ENCODE measurements at regions not wholly inside any gene's neighbourhood (a gene's known extent, or its start where the extent isn't known, plus 50 kb on each side); places are given as distances from the start of the nearest gene placed in this dataset.

- ATAC-seq (no peak), DNase-seq (no peak)
- H3K4me1 ChIP-seq (ENCODE audit: control insufficient read depth in 2 of 2, insufficient read depth in 2 of 2, low read length in 2 of 2), result no peaks in the 10 kb centered on the region
- Mint-ChIP-seq H3K36me3 (no peaks in the 10 kb centered on the region), H3K4me3 (no peak overlapping the region), H3K27ac (no peak overlapping the region), H3K27me3 (no peaks in the 10 kb centered on the region), H3K4me1 (peaks cover 7 to 24% (median 11%) of the 10 kb centered on the region in 7 donors), H3K9me3 (peaks cover 0 to 5% (median 0%) of the 10 kb centered on the region in 11 donors)
- H3K4me3 ChIP-seq (ENCODE audit: low read length), result no peak overlapping the region
- H3K27ac ChIP-seq (ENCODE audit: low read depth, low read length), result no peak overlapping the region
- no peaks in the 10 kb centered on the region for H3K36me3 ChIP-seq (ENCODE audit: control insufficient read depth in 2 of 3, insufficient read depth in 3 of 3, low read length in 3 of 3)
- intact Hi-C loops (cut with micrococcal nuclease), result loop anchor here (5.0 to 10.0 kb wide), 3 partner anchors 127 to 763 kb away; no protein-coding TSS in a partner anchor
- ChIA-PET CTCF (no interaction called here), POLR2A (no interaction called here)
- no peaks in the 10 kb centered on the region for H3K9me3 ChIP-seq (ENCODE audit: control insufficient read depth in 2 of 3, low read length in 3 of 3)
- H3K27me3 ChIP-seq (ENCODE audit: control insufficient read depth in 2 of 2, insufficient read depth in 2 of 2, low read length in 2 of 2), result no peaks in the 10 kb centered on the region
Measured at GRCh38 chr2:189285349-189285748, 105.8 kb upstream of the COL5A2 start.

- ATAC-seq (no peak), DNase-seq (no peak)
- H3K36me3 ChIP-seq (ENCODE audit: control insufficient read depth in 2 of 3, insufficient read depth in 3 of 3, low read length in 3 of 3), result no peaks in the 10 kb centered on the region
- H3K9me3 ChIP-seq (ENCODE audit: control insufficient read depth in 2 of 3, low read length in 3 of 3), result no peaks in the 10 kb centered on the region
- H3K4me1 ChIP-seq (ENCODE audit: control insufficient read depth in 2 of 2, insufficient read depth in 2 of 2, low read length in 2 of 2), result no peaks in the 10 kb centered on the region
- Mint-ChIP-seq H3K27me3 (no peaks in the 10 kb centered on the region), H3K4me3 (no peak overlapping the region), H3K4me1 (peaks cover 7 to 24% (median 11%) of the 10 kb centered on the region in 7 donors), H3K9me3 (peaks cover 0 to 7% (median 0%) of the 10 kb centered on the region in 11 donors), H3K27ac (peak overlapping the region in 2 of 9 donors; percentile 2 to 34), H3K36me3 (no peaks in the 10 kb centered on the region)
- H3K4me3 ChIP-seq (ENCODE audit: low read length), result no peak overlapping the region
- intact Hi-C loops (cut with micrococcal nuclease), result loop anchor here (5.0 to 10.0 kb wide), 3 partner anchors 126 to 764 kb away; no protein-coding TSS in a partner anchor
- H3K27ac ChIP-seq (ENCODE audit: low read depth, low read length), result no peak overlapping the region
- ChIA-PET POLR2A (no interaction called here), CTCF (interaction anchor here (3.0 kb wide), 1 partner anchor 143 kb away, joined by 20 read pairs; no protein-coding TSS in a partner anchor)
- H3K27me3 ChIP-seq (ENCODE audit: control insufficient read depth in 2 of 2, insufficient read depth in 2 of 2, low read length in 2 of 2), result no peaks in the 10 kb centered on the region
Measured at GRCh38 chr2:189285962-189286645, 106.5 kb upstream of the COL5A2 start.

GRCh38 chr2:189287363-189287762, 107.8 kb upstream of the COL5A2 start:
- Mint-ChIP-seq H3K4me3 (no peak overlapping the region), H3K36me3 (no peaks in the 10 kb centered on the region), H3K9me3 (peaks cover 0 to 14% (median 0%) of the 10 kb centered on the region in 11 donors), H3K4me1 (peaks cover 7 to 30% (median 16%) of the 10 kb centered on the region in 7 donors), H3K27ac (peak overlapping the region in 1 of 9 donors; percentile 13), H3K27me3 (no peaks in the 10 kb centered on the region)
- intact Hi-C loops (cut with micrococcal nuclease), result loop anchor here (5.0 to 10.0 kb wide), 3 partner anchors 125 to 765 kb away; no protein-coding TSS in a partner anchor
- H3K36me3 ChIP-seq (ENCODE audit: control insufficient read depth in 2 of 3, insufficient read depth in 3 of 3, low read length in 3 of 3), result no peaks in the 10 kb centered on the region
- H3K4me1 ChIP-seq (ENCODE audit: control insufficient read depth in 2 of 2, insufficient read depth in 2 of 2, low read length in 2 of 2), result no peaks in the 10 kb centered on the region
- H3K27ac ChIP-seq (ENCODE audit: low read depth, low read length), result no peak overlapping the region
- ChIA-PET POLR2A (interaction anchor here (0.7 kb wide), 1 partner anchor 15 kb away, joined by 3 read pairs; no protein-coding TSS in a partner anchor), CTCF (interaction anchor here (0.8 to 3.0 kb wide), 7 partner anchors 9 to 193 kb away, joined by 3 to 20 read pairs (median 5); no protein-coding TSS in a partner anchor)
- H3K4me3 ChIP-seq (ENCODE audit: low read length), result no peak overlapping the region
- H3K27me3 ChIP-seq (ENCODE audit: control insufficient read depth in 2 of 2, insufficient read depth in 2 of 2, low read length in 2 of 2), result no peaks in the 10 kb centered on the region
- DNase-seq (no peak), ATAC-seq (no peak)
- H3K9me3 ChIP-seq (ENCODE audit: control insufficient read depth in 2 of 3, low read length in 3 of 3), result no peaks in the 10 kb centered on the region

GRCh38 chr2:189287982-189288521, 108.5 kb upstream of the COL5A2 start:
- Mint-ChIP-seq H3K4me3 (no peak overlapping the region), H3K4me1 (peaks cover 5 to 28% (median 16%) of the 10 kb centered on the region in 7 donors), H3K9me3 (peaks cover 0 to 14% (median 0%) of the 10 kb centered on the region in 11 donors), H3K27ac (peak overlapping the region in 4 of 9 donors; percentile 1 to 13 (median 8)), H3K27me3 (no peaks in the 10 kb centered on the region), H3K36me3 (no peaks in the 10 kb centered on the region)
- no peaks in the 10 kb centered on the region for H3K27me3 ChIP-seq (ENCODE audit: control insufficient read depth in 2 of 2, insufficient read depth in 2 of 2, low read length in 2 of 2)
- H3K27ac ChIP-seq (ENCODE audit: low read depth, low read length), result no peak overlapping the region
- DNase-seq (peak in 5 of 9 donors; percentile 16 to 45 (median 34)), ATAC-seq (peak; percentile 40)
- no peak overlapping the region for H3K4me3 ChIP-seq (ENCODE audit: low read length)
- H3K36me3 ChIP-seq (ENCODE audit: control insufficient read depth in 2 of 3, insufficient read depth in 3 of 3, low read length in 3 of 3), result no peaks in the 10 kb centered on the region
- no peaks in the 10 kb centered on the region for H3K4me1 ChIP-seq (ENCODE audit: control insufficient read depth in 2 of 2, insufficient read depth in 2 of 2, low read length in 2 of 2)
- POLR2A ChIA-PET, result no interaction called here
- no peaks in the 10 kb centered on the region for H3K9me3 ChIP-seq (ENCODE audit: control insufficient read depth in 2 of 3, low read length in 3 of 3)
- CTCF ChIA-PET, result interaction anchor here (0.7 to 3.0 kb wide), 7 partner anchors 9 to 194 kb away, joined by 3 to 20 read pairs (median 5); no protein-coding TSS in a partner anchor
- intact Hi-C loops (cut with micrococcal nuclease), result loop anchor here (1.0 to 10.0 kb wide), 8 partner anchors 16 to 766 kb away; no protein-coding TSS in a partner anchor

GRCh38 chr2:189291460-189291859, 111.9 kb upstream of the COL5A2 start:
- Histone ChIP-seq H3K27ac (ENCODE audit: low read depth, low read length) (no peak overlapping the region), H3K4me1 (ENCODE audit: control insufficient read depth in 2 of 2, insufficient read depth in 2 of 2, low read length in 2 of 2) (peaks cover 0 to 8% of the 10 kb centered on the region in 2 donors), H3K36me3 (ENCODE audit: control insufficient read depth in 2 of 3, insufficient read depth in 3 of 3, low read length in 3 of 3) (no peaks in the 10 kb centered on the region), H3K27me3 (ENCODE audit: control insufficient read depth in 2 of 2, insufficient read depth in 2 of 2, low read length in 2 of 2) (no peaks in the 10 kb centered on the region), H3K9me3 (ENCODE audit: control insufficient read depth in 2 of 3, low read length in 3 of 3) (no peaks in the 10 kb centered on the region), H3K4me3 (ENCODE audit: low read length) (no peak overlapping the region)
- Mint-ChIP-seq H3K4me1 (peaks cover 4 to 41% (median 33%) of the 10 kb centered on the region in 7 donors), H3K36me3 (no peaks in the 10 kb centered on the region), H3K4me3 (no peak overlapping the region), H3K9me3 (peaks cover 0 to 14% (median 0%) of the 10 kb centered on the region in 11 donors), H3K27me3 (no peaks in the 10 kb centered on the region), H3K27ac (peak overlapping the region in 1 of 9 donors; percentile 23)
- DNase-seq (no peak), ATAC-seq (no peak)
- POLR2A ChIA-PET, result no interaction called here
- CTCF ChIA-PET, result no interaction called here
- intact Hi-C loops (cut with micrococcal nuclease), result no loop called here

- H3K9me3 Mint-ChIP-seq, result peaks cover 0 to 14% (median 0%) of the 10 kb centered on the region in 11 donors
- Histone ChIP-seq H3K4me3 (ENCODE audit: low read length) (no peak overlapping the region), H3K9me3 (ENCODE audit: control insufficient read depth in 2 of 3, low read length in 3 of 3) (no peaks in the 10 kb centered on the region), H3K4me1 (ENCODE audit: control insufficient read depth in 2 of 2, insufficient read depth in 2 of 2, low read length in 2 of 2) (peaks cover 7 to 21% of the 10 kb centered on the region in 2 donors), H3K27me3 (ENCODE audit: control insufficient read depth in 2 of 2, insufficient read depth in 2 of 2, low read length in 2 of 2) (no peaks in the 10 kb centered on the region), H3K27ac (ENCODE audit: low read depth, low read length) (no peak overlapping the region), H3K36me3 (ENCODE audit: control insufficient read depth in 2 of 3, insufficient read depth in 3 of 3, low read length in 3 of 3) (no peaks in the 10 kb centered on the region)
- no peak overlapping the region for H3K4me3 Mint-ChIP-seq
- ChIA-PET POLR2A (no interaction called here), CTCF (no interaction called here)
- no peaks in the 10 kb centered on the region for H3K27me3 Mint-ChIP-seq
- H3K36me3 Mint-ChIP-seq, result no peaks in the 10 kb centered on the region
- H3K4me1 Mint-ChIP-seq, result peaks cover 10 to 52% (median 38%) of the 10 kb centered on the region in 7 donors
- DNase-seq, result no peak
- no peak for ATAC-seq
- intact Hi-C loops (cut with micrococcal nuclease), result no loop called here
- H3K27ac Mint-ChIP-seq, result no peak overlapping the region
Measured at GRCh38 chr2:189293164-189293563, 113.6 kb upstream of the COL5A2 start.

All from naive thymus-derived CD4-positive, alpha-beta T cell (primary cell).